Astrocyte of the spinal cord (primary cell): ENCODE measurements at regions not wholly inside any gene's neighbourhood (a gene's known extent, or its start where the extent isn't known, plus 50 kb on each side); places are given as distances from the start of the nearest gene placed in this dataset.

Experiments used
- DNase-seq: peaks from one replicate; pipeline ENCODE4 v3.0.0; 2011; ENCODE audit warnings: low read depth, low spot score
- H3K4me3 ChIP-seq: 2 replicates; pipeline ENCODE4 v1.5.1; 2011; ENCODE audit warnings: low read depth, mild to moderate bottlenecking, low read length, moderate library complexity
- in situ Hi-C: cut with HindIII; loops from 2 replicates; pipeline ENCODE4 v1.10.0; 2017; ENCODE audit warnings: low sequenced_read_pairs
- TF ChIP-seq, protein P1 (sequence below): IDR thresholded peaks from 2 replicates; pipeline ENCODE4 v1.5.1; 2012; ENCODE audit warnings: low read depth, mild to moderate bottlenecking, low read length, inconsistent platforms

DNA sequence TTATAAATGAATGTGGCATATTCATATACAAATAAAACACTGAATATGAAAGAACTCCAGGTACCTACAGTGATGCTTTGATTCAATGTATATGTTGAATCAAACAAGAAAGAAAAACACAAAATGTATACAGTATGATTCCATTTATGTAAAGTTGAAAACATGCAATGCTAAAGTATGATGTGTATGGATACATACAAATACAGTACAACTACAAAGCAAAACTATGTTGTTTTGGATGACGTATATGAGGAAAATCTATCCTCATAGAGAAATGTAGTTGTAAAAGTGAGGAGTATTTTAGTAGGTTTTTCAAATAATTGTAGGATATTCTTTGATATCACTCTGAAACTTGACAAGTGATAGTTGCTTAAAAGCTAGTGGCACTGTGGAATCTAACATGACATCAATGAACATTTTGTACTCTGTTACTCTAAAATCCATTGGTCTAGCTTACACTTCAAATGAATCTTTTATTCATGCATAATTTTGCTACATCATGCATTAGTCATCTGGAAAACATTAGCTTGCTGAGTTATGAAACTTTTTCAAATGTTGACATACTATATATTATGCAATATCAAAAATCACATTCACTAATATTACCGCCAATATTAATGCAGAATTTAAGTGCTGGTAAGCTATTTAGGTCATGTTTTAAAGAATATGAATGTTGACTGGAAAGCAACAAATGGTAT, 278.1 kb upstream of the CHRNA7 start:
- TF ChIP-seq, protein P1, sequence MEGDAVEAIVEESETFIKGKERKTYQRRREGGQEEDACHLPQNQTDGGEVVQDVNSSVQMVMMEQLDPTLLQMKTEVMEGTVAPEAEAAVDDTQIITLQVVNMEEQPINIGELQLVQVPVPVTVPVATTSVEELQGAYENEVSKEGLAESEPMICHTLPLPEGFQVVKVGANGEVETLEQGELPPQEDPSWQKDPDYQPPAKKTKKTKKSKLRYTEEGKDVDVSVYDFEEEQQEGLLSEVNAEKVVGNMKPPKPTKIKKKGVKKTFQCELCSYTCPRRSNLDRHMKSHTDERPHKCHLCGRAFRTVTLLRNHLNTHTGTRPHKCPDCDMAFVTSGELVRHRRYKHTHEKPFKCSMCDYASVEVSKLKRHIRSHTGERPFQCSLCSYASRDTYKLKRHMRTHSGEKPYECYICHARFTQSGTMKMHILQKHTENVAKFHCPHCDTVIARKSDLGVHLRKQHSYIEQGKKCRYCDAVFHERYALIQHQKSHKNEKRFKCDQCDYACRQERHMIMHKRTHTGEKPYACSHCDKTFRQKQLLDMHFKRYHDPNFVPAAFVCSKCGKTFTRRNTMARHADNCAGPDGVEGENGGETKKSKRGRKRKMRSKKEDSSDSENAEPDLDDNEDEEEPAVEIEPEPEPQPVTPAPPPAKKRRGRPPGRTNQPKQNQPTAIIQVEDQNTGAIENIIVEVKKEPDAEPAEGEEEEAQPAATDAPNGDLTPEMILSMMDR, result no peak
- in situ Hi-C loops, result no loop called here
- DNase-seq, result no peak
- H3K4me3 ChIP-seq, result no peak overlapping the region

- TF ChIP-seq, protein P1, result no peak
- no peak overlapping the region for H3K4me3 ChIP-seq
- in situ Hi-C loops, result no loop called here
- no peak for DNase-seq
Observed at GRCh38 chr15:31752905-31753304, 277.4 kb upstream of the CHRNA7 start.

DNA sequence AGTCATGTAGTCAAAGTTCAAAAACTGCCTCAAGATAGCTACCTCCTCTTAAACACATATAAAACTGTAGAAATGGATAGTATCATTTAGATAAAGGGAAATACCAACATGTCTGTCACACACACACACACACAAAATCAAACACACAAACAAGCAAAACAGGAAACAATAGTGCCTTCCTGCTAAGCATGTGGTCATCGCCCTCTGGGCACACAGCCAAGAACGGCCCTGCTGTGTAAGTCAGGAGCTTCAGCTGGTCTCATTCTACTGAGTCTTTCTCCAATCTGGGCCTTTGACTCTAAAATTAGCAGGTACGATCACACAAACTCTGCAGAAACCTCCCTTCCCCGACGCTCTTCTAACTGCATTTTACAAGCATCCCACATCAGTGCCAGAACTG, 272.2 kb upstream of the CHRNA7 start:
- DNase-seq, result no peak
- in situ Hi-C loops, result no loop called here
- TF ChIP-seq, protein P1, result no peak
- no peak overlapping the region for H3K4me3 ChIP-seq

DNA sequence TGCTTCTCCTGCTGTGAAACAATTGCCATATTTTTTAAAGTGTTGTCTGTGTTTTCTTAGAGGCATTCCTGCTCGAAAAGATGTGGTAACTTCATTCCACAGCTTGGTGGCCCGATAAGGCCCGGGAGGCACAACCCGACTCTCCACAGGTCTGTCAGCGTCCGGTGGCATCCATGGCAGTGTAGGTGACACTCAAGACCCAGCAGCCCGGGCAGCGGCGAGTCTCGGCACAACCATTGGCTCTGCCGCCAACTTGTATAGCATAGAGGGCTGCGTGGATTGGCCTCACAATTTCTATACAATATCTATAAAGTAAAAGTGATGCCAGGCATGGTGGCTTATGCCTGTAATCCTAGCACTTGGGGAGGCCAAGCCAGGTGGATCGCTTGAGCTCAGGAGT, 262.3 kb upstream of the CHRNA7 start:
- no peak for DNase-seq
- in situ Hi-C loops, result no loop called here
- TF ChIP-seq, protein P1, result no peak
- no peak overlapping the region for H3K4me3 ChIP-seq

- in situ Hi-C loops, result no loop called here
- DNase-seq, result no peak
- TF ChIP-seq, protein P1, result no peak
- no peak overlapping the region for H3K4me3 ChIP-seq
Observed at GRCh38 chr15:31774045-31774444, 256.3 kb upstream of the CHRNA7 start.

GRCh38 chr15:31776039-31776438, 254.3 kb upstream of the CHRNA7 start:
- in situ Hi-C loops, result no loop called here
- TF ChIP-seq, protein P1, result no peak
- DNase-seq, result no peak
- no peak overlapping the region for H3K4me3 ChIP-seq

- no peak overlapping the region for H3K4me3 ChIP-seq
- TF ChIP-seq, protein P1, result no peak
- in situ Hi-C loops, result no loop called here
- no peak for DNase-seq
Observed at GRCh38 chr15:31781261-31781660, 249.1 kb upstream of the CHRNA7 start.
